Renal cortex interstitium (tissue), 11 donors: ENCODE measurements at regions not wholly inside any gene's neighbourhood (a gene's known extent, or its start where the extent isn't known, plus 50 kb on each side); places are given as distances from the start of the nearest gene placed in this dataset.
"Not testable (repeated sequence)": the region's sequence is repeated elsewhere in the genome, so short reads cannot be mapped to it uniquely, and the experiment has no call there.

ENCODE experiments used
- DNase-seq, 11 donors: peaks; one replicate each; pipeline ENCODE4 v3.0.0-alpha.2; 2013; ENCODE audit warnings: low read depth in 9 of 11, low spot score in 4 of 11; ENCODE audit errors: extremely low read depth in 1 of 11

GRCh38 chr5:163280897-163281296, 156.5 kb upstream of the CCNG1 start:
- not testable (repeated sequence) for DNase-seq

- no peak for DNase-seq
Observed at GRCh38 chr5:163281512-163281911, 155.9 kb upstream of the CCNG1 start.

DNA sequence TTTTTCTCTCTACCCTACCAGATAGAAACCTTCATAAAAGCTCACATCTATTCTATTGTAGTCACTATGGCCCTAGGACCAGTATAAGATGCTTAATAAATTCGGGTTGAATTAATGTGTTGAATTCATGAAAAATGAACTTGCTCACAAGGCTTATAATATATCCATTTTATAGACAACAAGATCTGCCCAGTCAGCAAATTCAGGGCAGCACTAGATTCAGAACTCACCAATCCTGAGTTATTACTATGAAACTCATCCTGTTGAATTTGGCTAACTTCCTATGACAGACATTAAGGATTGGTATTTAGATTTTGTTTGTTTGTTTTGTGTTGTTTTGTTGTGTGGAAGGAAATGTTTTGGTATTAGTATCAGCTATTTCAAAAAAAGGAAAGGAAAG, 143.6 kb upstream of the CCNG1 start:
- no peak for DNase-seq

- DNase-seq = no peak
Observed at GRCh38 chr5:163303718-163304117, 133.7 kb upstream of the CCNG1 start.

GRCh38 chr5:163305655-163306054, 131.7 kb upstream of the CCNG1 start:
- DNase-seq = no peak

- DNase-seq = no peak
Observed at GRCh38 chr5:163306421-163306820, 131.0 kb upstream of the CCNG1 start.

DNA sequence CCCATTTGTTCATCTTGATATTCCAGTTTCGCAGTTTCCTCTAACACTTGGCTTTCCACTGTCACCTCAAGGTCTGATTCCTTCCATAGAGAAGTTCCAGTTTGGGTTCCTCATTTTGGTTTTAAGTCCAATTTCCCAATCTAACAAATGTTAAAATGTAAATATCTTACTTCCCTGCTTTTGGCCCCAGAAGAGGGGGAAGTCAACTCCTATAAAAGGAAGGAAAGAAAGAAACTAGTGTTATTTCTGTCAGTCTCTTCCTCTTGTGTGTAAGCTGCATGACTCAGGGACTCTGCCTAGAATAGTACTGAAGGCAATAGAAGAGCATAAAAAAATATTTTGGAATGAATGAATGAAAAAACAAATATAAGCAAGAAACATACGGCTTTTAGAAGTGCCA, 127.5 kb upstream of the CCNG1 start:
- DNase-seq = no peak

GRCh38 chr5:163310997-163311396, 126.4 kb upstream of the CCNG1 start:
- no peak for DNase-seq

- DNase-seq = no peak
Observed at GRCh38 chr5:163312598-163312997, 124.8 kb upstream of the CCNG1 start.

- not testable (repeated sequence) for DNase-seq
Observed at GRCh38 chr5:163313049-163313448, 124.3 kb upstream of the CCNG1 start.

DNA sequence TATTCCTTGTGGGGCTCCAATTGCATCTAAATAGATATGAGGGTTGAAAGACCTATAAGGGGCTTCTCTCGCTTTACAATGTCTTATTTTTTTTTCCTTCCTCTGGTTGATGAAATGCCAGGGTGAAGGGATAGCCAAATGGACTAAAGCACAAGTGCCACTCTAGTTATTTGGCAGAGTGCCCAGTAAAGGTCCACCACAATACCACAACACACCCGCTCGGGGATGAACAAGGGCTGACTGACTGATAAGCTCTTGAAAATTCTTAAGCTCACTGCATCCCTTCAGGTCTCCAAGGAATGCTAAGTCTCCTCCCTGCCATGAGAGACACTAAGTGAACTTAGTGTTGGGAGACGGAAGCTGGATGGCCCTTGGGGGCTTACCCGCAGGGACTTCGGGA, 121.0 kb upstream of the CCNG1 start:
- DNase-seq = not testable (repeated sequence)

DNA sequence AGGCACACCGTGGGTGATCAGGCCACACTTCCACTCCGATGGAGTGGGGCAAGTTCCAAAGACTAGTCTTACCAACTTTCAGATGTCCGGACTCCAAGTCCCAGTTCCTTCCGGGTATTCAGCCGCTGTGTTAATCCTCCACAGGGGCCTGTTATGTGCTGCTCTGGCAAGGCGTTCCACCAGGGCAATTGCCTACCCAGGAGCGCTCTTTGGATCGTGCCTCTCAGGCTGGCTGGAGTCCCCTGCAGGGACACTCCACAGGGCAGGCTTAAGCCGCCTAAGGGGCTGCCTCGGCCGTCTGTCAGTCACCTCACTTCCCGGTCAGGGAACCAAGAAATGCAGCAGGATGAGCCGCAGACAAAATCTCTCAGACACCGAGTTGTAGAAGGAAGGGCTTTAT, 118.7 kb upstream of the CCNG1 start:
- DNase-seq = no peak

DNA sequence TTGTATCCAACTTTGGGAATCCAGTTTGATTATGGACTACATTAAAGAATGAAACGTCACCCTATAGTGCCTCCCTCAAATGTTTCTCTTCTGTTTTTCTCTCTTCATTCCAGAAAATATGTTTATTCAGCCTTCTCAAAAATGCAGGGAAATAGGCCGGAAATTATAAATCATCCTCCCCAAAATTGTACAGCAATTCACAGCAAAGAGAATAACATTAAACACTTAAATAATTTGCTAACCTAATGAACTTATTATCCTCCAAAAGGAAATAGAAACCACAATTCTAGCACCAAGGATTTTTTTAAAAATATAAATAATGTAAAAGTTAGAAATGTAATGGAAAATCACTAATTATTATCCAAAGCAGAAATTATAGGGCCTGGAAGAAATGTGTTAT, 115.9 kb upstream of the CCNG1 start:
- DNase-seq = no peak

DNA sequence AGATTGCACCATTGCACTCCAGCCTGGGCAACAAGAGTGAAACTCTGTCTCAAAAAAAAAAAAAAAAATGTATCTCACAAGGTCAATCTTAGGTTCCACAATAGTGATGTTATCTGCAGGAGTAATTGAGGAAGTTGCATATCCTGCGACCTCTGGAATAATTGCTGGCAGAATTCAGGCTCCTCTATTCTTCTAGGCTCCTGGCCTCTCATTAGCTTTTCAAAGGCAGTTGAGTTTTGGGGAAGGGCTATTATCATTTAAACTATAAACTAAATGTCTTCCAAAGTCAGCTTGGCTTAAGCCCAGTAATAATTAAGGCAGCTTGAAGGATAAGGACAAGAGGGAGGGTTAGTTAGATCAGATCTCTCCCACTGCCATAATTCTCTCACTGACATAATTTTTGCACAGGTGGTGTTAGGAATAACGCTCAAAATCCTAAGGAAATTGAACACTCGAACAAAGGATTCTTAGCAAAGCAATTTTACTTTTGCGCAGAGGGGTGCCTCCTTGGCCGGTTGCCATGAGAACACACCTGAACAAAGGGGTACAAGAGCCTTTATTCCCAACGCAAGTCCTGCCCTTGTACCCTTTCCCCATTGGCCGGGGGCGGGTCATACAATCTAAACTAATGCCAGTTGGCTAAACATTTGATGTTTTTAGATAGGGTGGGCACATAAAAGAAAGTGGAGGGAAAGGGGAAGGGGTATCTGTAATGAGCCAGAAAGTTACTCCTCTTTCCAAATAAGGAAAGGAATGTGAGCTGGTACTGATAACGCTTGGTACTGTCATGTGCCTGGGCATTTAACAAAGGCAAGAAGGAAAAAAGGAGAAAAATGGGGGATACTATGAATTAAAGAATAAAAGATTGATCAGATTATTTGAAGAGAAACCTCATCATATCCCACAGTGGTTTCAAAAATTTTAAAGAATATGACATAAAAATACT, 106.4 kb upstream of the CCNG1 start:
- no peak for DNase-seq

- not testable (repeated sequence) for DNase-seq
Observed at GRCh38 chr5:163336074-163336473, 101.3 kb upstream of the CCNG1 start.

DNA sequence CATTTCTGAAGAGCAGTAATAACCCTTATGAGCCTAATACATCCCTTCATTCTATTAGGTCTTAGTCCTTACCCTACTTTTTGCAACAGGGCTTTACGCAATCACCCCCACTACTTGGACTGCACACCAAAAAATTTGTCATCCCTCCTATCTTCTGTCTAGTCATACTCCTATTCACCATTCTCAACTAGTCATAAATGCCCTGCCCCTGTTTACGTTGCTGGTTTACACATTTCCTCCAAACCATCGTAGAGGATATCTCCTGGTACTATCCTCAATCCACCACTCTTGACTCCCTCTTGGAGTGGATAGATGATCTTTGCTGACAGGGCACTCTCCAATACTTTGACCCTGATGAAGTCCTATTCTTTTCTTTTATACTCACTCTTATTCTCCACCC, 98.2 kb upstream of the CCNG1 start:
- DNase-seq = no peak

DNA sequence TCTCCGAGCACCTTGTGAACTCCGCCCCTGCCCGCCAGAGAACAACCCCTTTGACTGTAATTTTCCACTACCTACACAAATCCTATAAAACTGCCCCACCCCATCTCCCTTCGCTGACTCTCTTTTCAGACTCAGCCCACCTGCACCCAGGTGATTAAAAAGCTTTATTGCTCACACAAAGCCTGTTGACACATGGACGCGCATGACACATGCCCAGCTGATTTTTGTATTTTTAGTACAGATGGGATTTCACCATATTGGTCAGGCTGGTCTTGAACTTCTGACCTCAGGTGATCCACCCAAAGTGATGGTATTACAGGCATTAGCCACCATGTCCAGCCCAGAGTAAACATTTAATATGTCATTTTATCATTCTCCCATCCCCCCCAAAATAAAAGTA, 97.0 kb upstream of the CCNG1 start:
- not testable (repeated sequence) for DNase-seq

DNA sequence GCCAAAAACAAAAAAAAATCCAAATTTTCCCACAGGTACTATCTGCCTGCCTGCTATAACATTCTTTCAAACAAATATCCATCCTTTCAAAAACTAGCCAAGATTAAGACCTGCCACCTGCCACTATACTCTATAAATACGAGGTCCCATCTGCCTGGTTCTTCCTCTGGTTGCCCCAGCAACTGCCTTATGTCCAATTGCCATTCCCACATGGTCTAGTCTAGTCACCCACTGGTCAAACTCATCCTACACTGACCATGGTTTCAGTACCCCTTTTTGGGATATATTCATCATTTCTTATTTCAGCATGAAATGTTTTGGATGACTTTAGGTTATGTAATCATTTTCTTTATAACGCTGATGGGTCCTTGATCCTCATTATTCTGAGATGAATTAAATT, 95.1 kb upstream of the CCNG1 start:
- no peak for DNase-seq

DNA sequence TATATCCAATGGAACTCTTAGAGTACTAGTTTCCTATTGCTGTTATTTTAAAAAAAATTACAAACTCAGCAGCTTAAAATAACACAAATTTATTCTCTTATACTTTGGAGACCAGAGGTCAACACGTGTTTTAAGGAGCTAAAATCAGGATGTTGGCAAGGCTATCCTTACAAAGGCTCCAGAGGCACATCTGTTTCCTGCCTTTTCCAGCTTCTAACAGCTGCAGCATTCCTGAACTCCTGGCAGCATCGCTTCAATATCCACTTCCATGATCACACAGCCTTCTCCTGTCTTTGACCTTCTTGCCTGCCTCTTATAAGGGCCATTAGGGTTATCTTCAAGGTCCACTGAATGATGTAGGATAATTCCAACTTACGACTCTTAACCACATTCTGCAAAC, 92.2 kb upstream of the CCNG1 start:
- DNase-seq = peak in 1 of 11 donors; percentile 4

- peak; percentile 15 to 54 (median 39) for DNase-seq
Observed at GRCh38 chr5:163347671-163348070, 89.7 kb upstream of the CCNG1 start.

GRCh38 chr5:163350083-163350482, 87.3 kb upstream of the CCNG1 start:
- no peak for DNase-seq
